ENCODE measurements at regions not wholly inside any gene's neighbourhood (a gene's known extent, or its start where the extent isn't known, plus 50 kb on each side); places are given as distances from the start of the nearest gene placed in this dataset.
"Not testable (repeated sequence)": the region's sequence is repeated elsewhere in the genome, so short reads cannot be mapped to it uniquely, and the experiment has no call there.

DNA sequence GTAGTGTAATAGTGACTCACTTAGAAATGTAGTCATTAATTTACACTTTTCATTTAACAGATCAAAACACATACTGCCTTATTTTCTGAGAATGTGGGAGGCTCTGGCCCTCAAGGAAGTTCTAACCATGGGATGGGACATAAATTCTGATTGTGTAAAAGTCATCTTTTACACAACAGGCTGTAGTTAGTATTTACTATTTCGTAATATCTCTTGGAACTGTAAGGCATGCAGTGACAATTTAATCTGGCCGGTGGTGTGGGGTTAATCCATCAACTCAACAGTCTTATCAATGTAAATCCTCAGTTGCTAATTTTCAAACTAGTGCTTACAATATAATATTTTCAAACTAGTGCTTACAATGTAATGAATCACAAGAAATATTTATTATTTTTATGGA is 1599.2 kb downstream of the EFNB2 start:
- Histone ChIP-seq H3K9me3 (ENCODE audit: control insufficient read depth, low read length) (no peaks in the 10 kb centered on the region), H3K36me3 (ENCODE audit: control insufficient read depth, insufficient read depth, low read length) (no peaks in the 10 kb centered on the region), H3K4me1 (ENCODE audit: control insufficient read depth, insufficient read depth, low read length, poor library complexity, severe bottlenecking) (no peaks in the 10 kb centered on the region), H3K27me3 (replicated peaks; ENCODE audit: control insufficient read depth, insufficient read depth, low read length, poor library complexity, severe bottlenecking) (no peaks in the 10 kb centered on the region), H3K27ac (ENCODE audit: insufficient read depth, low read length, poor library complexity, severe bottlenecking) (no peak overlapping the region), H3K4me3 (ENCODE audit: insufficient read depth, low read depth, low read length, poor library complexity, severe bottlenecking) (no peak overlapping the region)
- no peak for DNase-seq

DNA sequence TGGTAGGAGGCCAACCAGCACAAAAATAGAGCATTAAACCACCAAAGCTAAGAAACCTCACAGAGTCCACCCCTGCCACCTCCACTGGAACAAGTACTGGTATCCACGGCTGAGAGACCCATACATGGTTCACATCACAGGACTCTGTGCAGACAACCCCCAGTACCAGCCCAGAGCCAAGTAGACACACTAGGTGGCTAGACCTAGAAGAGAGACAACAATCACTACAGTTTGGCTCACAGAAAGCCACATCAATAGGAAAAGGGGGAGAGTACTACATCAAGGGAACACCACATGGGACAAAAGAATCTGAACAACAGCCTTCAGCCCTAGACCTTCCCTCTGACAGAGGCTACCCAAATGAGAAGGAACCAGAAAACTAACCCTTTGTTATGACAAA is 1614.9 kb downstream of the EFNB2 start:
- not testable (repeated sequence) for H3K4me3 ChIP-seq (ENCODE audit: insufficient read depth, low read depth, low read length, poor library complexity, severe bottlenecking); H3K27me3 ChIP-seq (replicated peaks; ENCODE audit: control insufficient read depth, insufficient read depth, low read length, poor library complexity, severe bottlenecking); H3K36me3 ChIP-seq (ENCODE audit: control insufficient read depth, insufficient read depth, low read length); DNase-seq; H3K9me3 ChIP-seq (ENCODE audit: control insufficient read depth, low read length); H3K27ac ChIP-seq (ENCODE audit: insufficient read depth, low read length, poor library complexity, severe bottlenecking); H3K4me1 ChIP-seq (ENCODE audit: control insufficient read depth, insufficient read depth, low read length, poor library complexity, severe bottlenecking)

DNA sequence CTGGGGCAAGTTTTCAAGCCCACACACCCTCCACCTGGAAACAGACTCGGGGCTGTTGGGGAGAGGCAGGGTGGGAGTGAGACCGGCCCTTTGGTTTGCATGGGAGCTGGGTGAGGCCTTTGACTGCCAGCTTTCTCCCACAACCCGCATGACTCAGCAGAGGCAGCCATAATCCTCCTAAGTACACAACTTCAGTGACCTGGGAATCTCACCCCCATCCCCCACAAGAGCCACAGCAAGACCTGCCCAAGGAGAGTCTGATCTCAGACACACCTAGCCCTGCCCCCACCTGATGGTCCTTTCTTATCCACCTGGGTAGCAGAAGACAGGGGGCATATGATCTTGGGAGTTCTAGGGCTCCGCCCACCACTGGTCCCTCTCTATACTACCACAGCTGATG is 1615.4 kb downstream of the EFNB2 start:
- Histone ChIP-seq H3K27me3 (replicated peaks; ENCODE audit: control insufficient read depth, insufficient read depth, low read length, poor library complexity, severe bottlenecking) (no peaks in the 10 kb centered on the region), H3K36me3 (ENCODE audit: control insufficient read depth, insufficient read depth, low read length) (no peaks in the 10 kb centered on the region), H3K4me1 (ENCODE audit: control insufficient read depth, insufficient read depth, low read length, poor library complexity, severe bottlenecking) (no peaks in the 10 kb centered on the region), H3K4me3 (ENCODE audit: insufficient read depth, low read depth, low read length, poor library complexity, severe bottlenecking) (no peak overlapping the region), H3K9me3 (ENCODE audit: control insufficient read depth, low read length) (no peaks in the 10 kb centered on the region), H3K27ac (ENCODE audit: insufficient read depth, low read length, poor library complexity, severe bottlenecking) (no peak overlapping the region)
- DNase-seq, result no peak

DNA sequence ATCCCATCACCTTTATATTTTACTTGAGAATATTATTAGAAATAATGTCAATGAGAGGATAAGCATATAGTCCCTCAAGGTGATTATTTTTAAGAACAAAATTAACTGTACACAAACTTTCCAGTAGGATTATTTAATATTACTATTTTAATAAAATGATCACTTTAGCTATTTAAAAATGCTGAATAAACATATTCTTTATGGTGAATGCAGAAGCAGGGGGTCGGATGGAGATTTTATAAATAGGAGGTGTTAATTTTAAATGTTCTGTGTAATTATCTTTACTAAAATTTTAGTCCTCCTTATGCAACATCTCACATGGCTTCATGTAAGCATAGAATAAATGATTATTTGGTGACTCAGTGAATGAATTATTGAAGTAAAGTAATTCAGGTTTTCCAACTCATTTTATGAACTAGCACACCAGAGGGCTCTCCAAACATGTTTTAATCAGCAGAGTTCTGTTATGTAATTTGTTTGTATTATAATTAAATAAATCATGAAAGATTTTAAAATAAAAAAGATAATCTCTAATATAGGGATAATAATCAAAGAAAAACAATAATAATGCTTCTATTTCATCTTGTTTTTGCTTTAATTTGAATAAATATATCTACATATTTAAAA is 1635.2 kb downstream of the EFNB2 start:
- no peak for DNase-seq
- no peaks in the 10 kb centered on the region for H3K36me3 ChIP-seq (ENCODE audit: control insufficient read depth, insufficient read depth, low read length)
- no peaks in the 10 kb centered on the region for H3K9me3 ChIP-seq (ENCODE audit: control insufficient read depth, low read length)
- no peak overlapping the region for H3K4me3 ChIP-seq (ENCODE audit: insufficient read depth, low read depth, low read length, poor library complexity, severe bottlenecking)
- no peak overlapping the region for H3K27ac ChIP-seq (ENCODE audit: insufficient read depth, low read length, poor library complexity, severe bottlenecking)
- no peaks in the 10 kb centered on the region for H3K27me3 ChIP-seq (replicated peaks; ENCODE audit: control insufficient read depth, insufficient read depth, low read length, poor library complexity, severe bottlenecking)
- H3K4me1 ChIP-seq (ENCODE audit: control insufficient read depth, insufficient read depth, low read length, poor library complexity, severe bottlenecking), result no peaks in the 10 kb centered on the region

DNA sequence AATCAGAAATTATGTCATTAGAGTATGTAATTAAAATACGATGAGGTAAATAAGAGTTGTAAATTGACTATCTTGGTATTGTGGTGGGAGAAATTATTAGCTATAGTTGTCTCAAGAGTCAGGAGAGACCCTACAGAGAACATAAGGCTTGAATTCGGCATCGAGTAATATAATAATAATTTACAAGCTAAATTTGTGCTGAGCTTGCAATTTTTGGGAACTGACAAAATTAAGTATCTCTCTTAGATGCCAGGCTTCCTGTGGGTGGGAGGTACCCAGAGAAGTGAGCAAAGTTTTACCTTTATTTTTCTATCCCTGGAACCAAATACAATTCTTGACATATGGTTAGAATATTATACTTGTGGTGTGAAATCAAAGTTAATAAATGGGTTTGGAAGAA is 1637.0 kb downstream of the EFNB2 start:
- Histone ChIP-seq H3K4me1 (ENCODE audit: control insufficient read depth, insufficient read depth, low read length, poor library complexity, severe bottlenecking) (no peaks in the 10 kb centered on the region), H3K9me3 (ENCODE audit: control insufficient read depth, low read length) (no peaks in the 10 kb centered on the region), H3K4me3 (ENCODE audit: insufficient read depth, low read depth, low read length, poor library complexity, severe bottlenecking) (no peak overlapping the region), H3K27me3 (replicated peaks; ENCODE audit: control insufficient read depth, insufficient read depth, low read length, poor library complexity, severe bottlenecking) (no peaks in the 10 kb centered on the region), H3K27ac (ENCODE audit: insufficient read depth, low read length, poor library complexity, severe bottlenecking) (no peak overlapping the region), H3K36me3 (ENCODE audit: control insufficient read depth, insufficient read depth, low read length) (no peaks in the 10 kb centered on the region)
- DNase-seq, result no peak

DNA sequence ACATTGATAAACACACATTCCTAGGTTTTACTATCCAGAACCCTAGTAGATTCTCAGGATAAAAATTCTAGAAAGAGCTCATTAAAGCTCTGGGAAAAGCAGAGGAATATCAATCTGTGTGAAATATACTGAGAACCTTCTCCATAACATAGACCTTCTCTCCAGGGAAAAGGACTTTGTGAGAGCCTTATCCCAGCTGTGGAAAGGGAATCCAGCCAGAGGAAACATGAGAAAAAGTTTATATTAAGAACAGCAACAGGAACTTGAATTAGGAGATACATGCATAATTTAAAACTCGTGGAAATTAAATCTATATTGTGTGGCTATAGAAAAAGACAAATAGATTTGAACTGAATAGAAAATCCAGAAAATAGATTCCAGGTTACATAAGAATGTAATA is 1639.9 kb downstream of the EFNB2 start:
- Histone ChIP-seq H3K27me3 (replicated peaks; ENCODE audit: control insufficient read depth, insufficient read depth, low read length, poor library complexity, severe bottlenecking) (no peaks in the 10 kb centered on the region), H3K9me3 (ENCODE audit: control insufficient read depth, low read length) (no peaks in the 10 kb centered on the region), H3K4me3 (ENCODE audit: insufficient read depth, low read depth, low read length, poor library complexity, severe bottlenecking) (no peak overlapping the region), H3K4me1 (ENCODE audit: control insufficient read depth, insufficient read depth, low read length, poor library complexity, severe bottlenecking) (no peaks in the 10 kb centered on the region), H3K27ac (ENCODE audit: insufficient read depth, low read length, poor library complexity, severe bottlenecking) (no peak overlapping the region), H3K36me3 (ENCODE audit: control insufficient read depth, insufficient read depth, low read length) (no peaks in the 10 kb centered on the region)
- no peak for DNase-seq

DNA sequence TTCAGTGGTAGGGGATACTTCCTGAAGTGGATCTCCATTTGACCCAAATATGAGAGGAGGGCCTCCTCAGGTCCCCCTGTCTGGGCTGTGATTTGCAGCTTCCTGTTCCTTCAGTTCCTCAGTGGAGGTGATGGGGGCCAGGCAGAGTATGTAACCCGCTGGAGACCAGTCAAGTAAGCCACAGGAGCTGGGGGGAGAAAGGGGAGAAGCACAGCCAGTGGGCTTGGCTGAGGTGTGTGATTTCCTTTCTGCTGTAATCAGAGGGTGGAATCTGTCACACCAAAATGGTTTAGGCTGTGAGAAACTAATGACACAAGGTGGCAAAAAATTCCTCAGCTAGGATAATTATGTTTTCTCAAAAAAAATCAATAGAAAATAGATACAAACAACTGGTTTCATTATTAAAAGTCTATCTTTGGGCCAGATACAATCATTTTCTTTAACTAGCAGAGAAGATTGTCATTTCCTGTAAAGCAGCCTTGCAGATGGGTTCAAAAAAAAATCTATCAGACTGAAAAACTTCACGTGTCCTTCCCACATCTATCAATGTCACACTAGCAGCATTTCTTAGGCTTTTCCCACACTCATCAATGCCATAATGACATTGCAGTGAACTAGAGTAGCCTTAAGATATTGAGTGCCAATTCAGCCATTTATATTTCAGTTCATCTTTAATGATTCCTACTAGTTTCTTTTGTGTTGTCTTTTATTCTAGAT is 1660.3 kb downstream of the EFNB2 start:
- Histone ChIP-seq H3K27me3 (replicated peaks; ENCODE audit: control insufficient read depth, insufficient read depth, low read length, poor library complexity, severe bottlenecking) (no peaks in the 10 kb centered on the region), H3K9me3 (ENCODE audit: control insufficient read depth, low read length) (no peaks in the 10 kb centered on the region), H3K4me1 (ENCODE audit: control insufficient read depth, insufficient read depth, low read length, poor library complexity, severe bottlenecking) (no peaks in the 10 kb centered on the region), H3K4me3 (ENCODE audit: insufficient read depth, low read depth, low read length, poor library complexity, severe bottlenecking) (no peak overlapping the region), H3K27ac (ENCODE audit: insufficient read depth, low read length, poor library complexity, severe bottlenecking) (no peak overlapping the region), H3K36me3 (ENCODE audit: control insufficient read depth, insufficient read depth, low read length) (no peaks in the 10 kb centered on the region)
- DNase-seq, result no peak

DNA sequence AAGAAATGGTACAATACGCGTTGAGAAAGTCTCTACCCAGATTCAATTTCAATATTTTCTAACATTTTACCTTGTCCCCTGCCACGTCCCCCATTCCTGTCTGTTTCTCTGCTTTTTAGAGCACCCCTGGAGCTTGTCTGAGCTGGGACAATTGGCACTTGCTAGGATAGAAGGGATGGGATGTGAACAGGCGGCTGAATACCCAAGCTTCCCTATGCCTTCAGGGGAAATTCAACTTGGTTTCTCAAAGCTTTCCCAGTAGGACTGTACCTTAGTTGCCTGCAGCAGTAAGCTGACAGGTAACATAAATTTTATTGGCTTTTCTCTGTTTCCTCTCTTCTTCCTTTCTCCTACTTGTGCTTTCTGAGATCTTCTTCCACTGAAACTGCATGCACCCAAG is 1663.3 kb downstream of the EFNB2 start:
- H3K27ac ChIP-seq (ENCODE audit: insufficient read depth, low read length, poor library complexity, severe bottlenecking), result no peak overlapping the region
- no peaks in the 10 kb centered on the region for H3K27me3 ChIP-seq (replicated peaks; ENCODE audit: control insufficient read depth, insufficient read depth, low read length, poor library complexity, severe bottlenecking)

DNA sequence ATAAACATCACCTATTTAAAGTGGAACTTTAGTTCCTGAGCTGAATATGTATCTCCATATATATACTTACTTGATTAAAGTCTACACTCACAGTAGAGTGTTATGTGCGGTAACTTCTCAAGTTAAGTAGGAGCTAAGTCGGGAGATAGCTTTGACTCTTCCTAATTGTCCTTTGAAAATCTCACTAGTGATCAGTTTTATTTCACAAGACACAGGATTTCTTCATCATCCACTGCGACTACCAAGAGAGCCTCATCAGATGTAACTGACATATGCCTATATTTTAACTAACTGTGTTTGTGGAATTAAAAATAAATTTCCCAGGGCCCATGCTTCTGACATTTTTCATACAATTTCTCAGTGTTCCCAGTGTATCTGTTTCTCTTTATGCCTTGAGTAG is 1664.0 kb downstream of the EFNB2 start:
- H3K4me3 ChIP-seq (ENCODE audit: insufficient read depth, low read depth, low read length, poor library complexity, severe bottlenecking), result no peak overlapping the region
- no peaks in the 10 kb centered on the region for H3K9me3 ChIP-seq (ENCODE audit: control insufficient read depth, low read length)
- no peaks in the 10 kb centered on the region for H3K36me3 ChIP-seq (ENCODE audit: control insufficient read depth, insufficient read depth, low read length)
- no peak overlapping the region for H3K27ac ChIP-seq (ENCODE audit: insufficient read depth, low read length, poor library complexity, severe bottlenecking)
- DNase-seq, result no peak
- H3K27me3 ChIP-seq (replicated peaks; ENCODE audit: control insufficient read depth, insufficient read depth, low read length, poor library complexity, severe bottlenecking), result no peaks in the 10 kb centered on the region
- no peaks in the 10 kb centered on the region for H3K4me1 ChIP-seq (ENCODE audit: control insufficient read depth, insufficient read depth, low read length, poor library complexity, severe bottlenecking)

More for the DNA sequence above, 1663.3 kb downstream of the EFNB2 start:
- Histone ChIP-seq H3K36me3 (ENCODE audit: control insufficient read depth, insufficient read depth, low read length) (no peaks in the 10 kb centered on the region), H3K9me3 (ENCODE audit: control insufficient read depth, low read length) (no peaks in the 10 kb centered on the region), H3K4me1 (ENCODE audit: control insufficient read depth, insufficient read depth, low read length, poor library complexity, severe bottlenecking) (no peaks in the 10 kb centered on the region), H3K4me3 (ENCODE audit: insufficient read depth, low read depth, low read length, poor library complexity, severe bottlenecking) (no peak overlapping the region)
- DNase-seq, result no peak

DNA sequence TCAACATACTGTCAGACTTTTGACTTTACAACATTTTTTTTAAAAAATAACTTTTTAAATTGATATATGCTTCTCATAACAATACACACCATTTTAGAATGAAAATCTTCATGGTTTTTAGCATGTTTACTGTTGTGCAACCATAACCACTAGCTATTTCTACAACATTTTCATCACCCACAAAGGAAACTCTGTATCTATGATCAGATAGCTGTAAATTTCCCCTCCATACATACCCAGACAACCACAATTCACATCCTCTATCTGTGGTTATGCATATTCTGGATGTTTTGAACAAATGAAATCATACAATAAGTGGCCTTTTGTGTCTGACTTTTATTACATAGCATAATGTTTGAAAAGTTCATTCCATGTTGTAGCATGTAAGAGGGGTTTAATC is 1666.0 kb downstream of the EFNB2 start:
- H3K4me3 ChIP-seq (ENCODE audit: insufficient read depth, low read depth, low read length, poor library complexity, severe bottlenecking), result no peak overlapping the region
- no peaks in the 10 kb centered on the region for H3K9me3 ChIP-seq (ENCODE audit: control insufficient read depth, low read length)
- H3K4me1 ChIP-seq (ENCODE audit: control insufficient read depth, insufficient read depth, low read length, poor library complexity, severe bottlenecking), result no peaks in the 10 kb centered on the region
- DNase-seq, result no peak
- H3K36me3 ChIP-seq (ENCODE audit: control insufficient read depth, insufficient read depth, low read length), result no peaks in the 10 kb centered on the region
- no peak overlapping the region for H3K27ac ChIP-seq (ENCODE audit: insufficient read depth, low read length, poor library complexity, severe bottlenecking)
- H3K27me3 ChIP-seq (replicated peaks; ENCODE audit: control insufficient read depth, insufficient read depth, low read length, poor library complexity, severe bottlenecking), result no peaks in the 10 kb centered on the region
